Endodermal cell (in vitro differentiated cells): ENCODE measurements at regions not wholly inside any gene's neighbourhood (a gene's known extent, or its start where the extent isn't known, plus 50 kb on each side); places are given as distances from the start of the nearest gene placed in this dataset.

ENCODE experiments used
- DNase-seq: peaks from one replicate; pipeline ENCODE4 v3.0.0-alpha.2; 2017
- H3K27ac ChIP-seq: 2 replicates; pipeline ENCODE4 v1.5.1; 2013; ENCODE audit warnings: mild to moderate bottlenecking, low read depth, low read length, moderate library complexity
- H3K27me3 ChIP-seq: 2 replicates; pipeline ENCODE4 v1.6.1; 2013; ENCODE audit warnings: mild to moderate bottlenecking, low read length, moderate library complexity; ENCODE audit not compliant: insufficient read depth, control insufficient read depth, poor library complexity, severe bottlenecking
- H3K36me3 ChIP-seq: 2 replicates; pipeline ENCODE4 v1.7.0; 2013; ENCODE audit warnings: mild to moderate bottlenecking, low read length, moderate library complexity; ENCODE audit not compliant: control insufficient read depth, insufficient read depth
- H3K4me1 ChIP-seq: one replicate; pipeline ENCODE4 v1.7.0; 2013; ENCODE audit warnings: low read length; ENCODE audit not compliant: control insufficient read depth, insufficient read depth
- H3K4me3 ChIP-seq: 2 replicates; pipeline ENCODE4 v1.5.1; 2013; ENCODE audit warnings: mild to moderate bottlenecking, low read length, moderate library complexity
- H3K9ac ChIP-seq: 2 replicates; pipeline ENCODE4 v1.6.1; 2013; ENCODE audit warnings: mild to moderate bottlenecking, low read length, moderate library complexity; ENCODE audit not compliant: poor library complexity, severe bottlenecking; ENCODE audit errors: extremely low read depth
- H3K9me3 ChIP-seq: 2 replicates; pipeline ENCODE4 v1.6.1; 2013; ENCODE audit warnings: mild to moderate bottlenecking, low read length, moderate library complexity; ENCODE audit not compliant: control insufficient read depth
- H3K27ac Mint-ChIP-seq: 2 replicates; pipeline ENCODE4 v1.8.0; 2020; ENCODE audit warnings: mixed read lengths
- H3K27me3 Mint-ChIP-seq: 2 replicates; pipeline ENCODE4 v1.8.0; 2021; ENCODE audit warnings: mild to moderate bottlenecking, mixed read lengths; ENCODE audit not compliant: insufficient read depth
- H3K36me3 Mint-ChIP-seq: 2 replicates; pipeline ENCODE4 v1.8.0; 2020; ENCODE audit warnings: low read depth, mixed read lengths
- H3K4me1 Mint-ChIP-seq: 2 replicates; pipeline ENCODE4 v1.8.0; 2020; ENCODE audit warnings: mixed read lengths
- H3K4me3 Mint-ChIP-seq: 2 replicates; pipeline ENCODE4 v1.8.0; 2020; ENCODE audit warnings: mild to moderate bottlenecking, moderate library complexity, mixed read lengths
- H3K9me3 Mint-ChIP-seq: 2 replicates; pipeline ENCODE4 v1.8.0; 2020; ENCODE audit warnings: mild to moderate bottlenecking, mixed read lengths
- CTCF ChIP-seq: fragments of 200-600 bp; sonication (generic); conservative IDR thresholded peaks from 2 replicates; pipeline ENCODE4 v1.5.0; 2021; ENCODE audit warnings: antibody characterized with exemption, mild to moderate bottlenecking
- WGBS, 2 experiments: methylation state at CpG; one replicate each; pipeline versions ENCODE4 v1.1.5 to v1.1.7; 2013; ENCODE audit warnings: missing lambda C conversion rate in 2 of 2, mixed read lengths in 1 of 2; ENCODE audit not compliant: insufficient coverage in 1 of 2, insufficient read length in 1 of 2; 5-methylcytosine and 5-hydroxymethylcytosine counted together

- Histone ChIP-seq H3K27me3 (no peaks in the 10 kb centered on the region), H3K36me3 (no peaks in the 10 kb centered on the region), H3K4me3 (no peak overlapping the region), H3K9me3 (no peaks in the 10 kb centered on the region), H3K4me1 (no peaks in the 10 kb centered on the region), H3K27ac (no peak overlapping the region), H3K9ac (no peak overlapping the region)
- Mint-ChIP-seq H3K36me3 (no peaks in the 10 kb centered on the region), H3K9me3 (no peaks in the 10 kb centered on the region), H3K4me1 (no peaks in the 10 kb centered on the region), H3K4me3 (no peak overlapping the region), H3K27ac (no peak overlapping the region), H3K27me3 (no peaks in the 10 kb centered on the region)
- 91% methylated on average over 3 of the region's 3 CpGs; no CpG with 5 or more reads in 1 of the 2 experiments for WGBS, 2 experiments
- DNase-seq = no peak
- no peak for TF ChIP-seq CTCF
Measured at GRCh38 chr15:39458131-39458530, 122.7 kb upstream of the THBS1 start.

DNA sequence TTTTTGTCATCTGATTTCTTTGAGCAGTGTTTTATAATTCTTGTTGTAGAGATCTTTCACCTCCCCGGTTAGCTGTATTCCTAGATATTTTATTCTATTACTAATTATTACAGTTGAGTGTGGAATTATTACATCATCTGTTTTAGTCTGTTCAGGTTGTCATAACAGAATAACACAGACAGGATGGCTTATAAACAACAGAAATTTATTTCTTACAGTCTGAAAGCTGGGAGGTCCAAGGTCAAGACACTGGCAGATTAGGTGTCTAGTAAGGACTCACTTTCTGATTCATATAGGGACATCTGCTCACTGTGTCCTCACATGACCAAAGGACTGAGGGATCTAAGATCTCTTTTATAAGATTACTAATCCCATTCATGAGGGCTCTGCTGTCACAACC lies 121.3 kb upstream of the THBS1 start:
- Histone ChIP-seq H3K4me3 (no peak overlapping the region), H3K27me3 (no peaks in the 10 kb centered on the region), H3K9ac (no peak overlapping the region), H3K4me1 (no peaks in the 10 kb centered on the region), H3K27ac (no peak overlapping the region), H3K36me3 (no peaks in the 10 kb centered on the region), H3K9me3 (no peaks in the 10 kb centered on the region)
- Mint-ChIP-seq H3K36me3 (no peaks in the 10 kb centered on the region), H3K27me3 (no peaks in the 10 kb centered on the region), H3K4me1 (no peaks in the 10 kb centered on the region), H3K27ac (no peak overlapping the region), H3K9me3 (no peaks in the 10 kb centered on the region), H3K4me3 (no peak overlapping the region)
- TF ChIP-seq CTCF = no peak
- WGBS, 2 experiments = no CpG with 5 or more reads among the region's 1 CpG
- no peak for DNase-seq

GRCh38 chr15:39460748-39461147 lies 120.1 kb upstream of the THBS1 start:
- no peaks in the 10 kb centered on the region for H3K9me3 Mint-ChIP-seq
- Histone ChIP-seq H3K9ac (no peak overlapping the region), H3K27ac (no peak overlapping the region), H3K4me3 (no peak overlapping the region), H3K4me1 (no peaks in the 10 kb centered on the region), H3K9me3 (no peaks in the 10 kb centered on the region), H3K27me3 (no peaks in the 10 kb centered on the region), H3K36me3 (no peaks in the 10 kb centered on the region)
- no peak for TF ChIP-seq CTCF
- no peaks in the 10 kb centered on the region for H3K36me3 Mint-ChIP-seq
- DNase-seq = no peak
- no peaks in the 10 kb centered on the region for H3K4me1 Mint-ChIP-seq
- no peak overlapping the region for H3K27ac Mint-ChIP-seq
- 87 to 100% methylated on average over 3 to 7 of the region's 7 CpGs for WGBS, 2 experiments
- no peak overlapping the region for H3K4me3 Mint-ChIP-seq
- no peaks in the 10 kb centered on the region for H3K27me3 Mint-ChIP-seq
